ENCODE measurements at regions not wholly inside any gene's neighbourhood (a gene's known extent, or its start where the extent isn't known, plus 50 kb on each side); places are given as distances from the start of the nearest gene placed in this dataset.

DNA sequence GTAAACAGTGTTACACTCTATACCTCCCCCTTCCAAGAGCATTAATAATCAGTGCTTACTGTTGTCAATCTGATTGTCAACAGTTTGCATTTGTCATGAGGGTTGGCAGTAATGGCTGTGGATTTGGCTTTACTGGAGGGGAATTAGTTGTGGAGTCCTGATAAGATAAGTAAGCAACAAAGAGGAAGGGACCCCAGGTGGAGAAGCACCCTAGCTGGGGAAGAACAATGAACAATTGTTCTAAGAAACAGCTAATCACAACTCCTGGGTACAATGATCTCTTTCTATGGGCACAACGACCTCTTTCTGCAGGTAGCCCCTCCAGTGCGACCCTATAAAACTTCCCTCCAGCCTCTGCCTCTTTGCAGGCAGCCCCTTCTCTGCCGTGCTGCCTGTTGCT is 53.2 kb upstream of the CDKN2AIP start:
- Mint-ChIP-seq H3K27me3 (peaks cover 18% of the 10 kb centered on the region), H3K4me3 (no peak overlapping the region), H3K36me3 (ENCODE audit: low read depth) (no peaks in the 10 kb centered on the region), H3K4me1 (peaks cover 5% of the 10 kb centered on the region), H3K27ac (no peak overlapping the region), H3K9me3 (no peaks in the 10 kb centered on the region)
- no peak for DNase-seq
- TF ChIP-seq, protein P1, sequence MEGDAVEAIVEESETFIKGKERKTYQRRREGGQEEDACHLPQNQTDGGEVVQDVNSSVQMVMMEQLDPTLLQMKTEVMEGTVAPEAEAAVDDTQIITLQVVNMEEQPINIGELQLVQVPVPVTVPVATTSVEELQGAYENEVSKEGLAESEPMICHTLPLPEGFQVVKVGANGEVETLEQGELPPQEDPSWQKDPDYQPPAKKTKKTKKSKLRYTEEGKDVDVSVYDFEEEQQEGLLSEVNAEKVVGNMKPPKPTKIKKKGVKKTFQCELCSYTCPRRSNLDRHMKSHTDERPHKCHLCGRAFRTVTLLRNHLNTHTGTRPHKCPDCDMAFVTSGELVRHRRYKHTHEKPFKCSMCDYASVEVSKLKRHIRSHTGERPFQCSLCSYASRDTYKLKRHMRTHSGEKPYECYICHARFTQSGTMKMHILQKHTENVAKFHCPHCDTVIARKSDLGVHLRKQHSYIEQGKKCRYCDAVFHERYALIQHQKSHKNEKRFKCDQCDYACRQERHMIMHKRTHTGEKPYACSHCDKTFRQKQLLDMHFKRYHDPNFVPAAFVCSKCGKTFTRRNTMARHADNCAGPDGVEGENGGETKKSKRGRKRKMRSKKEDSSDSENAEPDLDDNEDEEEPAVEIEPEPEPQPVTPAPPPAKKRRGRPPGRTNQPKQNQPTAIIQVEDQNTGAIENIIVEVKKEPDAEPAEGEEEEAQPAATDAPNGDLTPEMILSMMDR (IDR thresholded peaks at IDR 0.05): no peak
- ChIA-PET CTCF (no interaction called here), POLR2A (no interaction called here)
- intact Hi-C loops (cut with micrococcal nuclease): loop anchor here (10.0 kb wide), 1 partner anchor 296 kb away; the partner anchor contains the start of gene WWC2
- ATAC-seq (ENCODE audit: low read depth): no peak

DNA sequence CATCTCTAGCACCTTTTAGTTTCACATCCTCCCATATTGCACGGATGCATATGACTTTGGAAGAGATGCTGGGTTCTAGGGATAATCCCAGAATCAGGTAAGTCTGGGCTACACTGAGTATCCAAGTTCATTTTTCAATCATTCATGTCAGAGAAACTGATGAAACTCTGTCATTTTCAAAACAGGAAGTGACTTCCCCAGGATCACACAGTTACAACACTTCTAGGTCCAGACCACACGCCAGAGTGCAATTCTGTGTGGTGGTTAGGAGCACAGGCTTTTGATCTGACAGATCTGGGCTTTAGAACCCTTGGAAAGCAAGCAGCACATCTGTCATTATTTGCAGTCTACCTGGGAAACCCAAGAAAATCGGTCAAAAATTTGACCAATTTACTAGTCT is 52.1 kb upstream of the CDKN2AIP start:
- ATAC-seq (ENCODE audit: low read depth): no peak
- no peaks in the 10 kb centered on the region for H3K36me3 Mint-ChIP-seq (ENCODE audit: low read depth)
- TF ChIP-seq, protein P1 (IDR thresholded peaks at IDR 0.05): no peak
- intact Hi-C loops (cut with micrococcal nuclease): loop anchor here (10.0 kb wide), 1 partner anchor 298 kb away; the partner anchor contains the start of gene WWC2
- DNase-seq: no peak
- CTCF ChIA-PET: no interaction called here
- H3K9me3 Mint-ChIP-seq: no peaks in the 10 kb centered on the region
- no peak overlapping the region for H3K4me3 Mint-ChIP-seq
- POLR2A ChIA-PET: no interaction called here
- peaks cover 13% of the 10 kb centered on the region for H3K4me1 Mint-ChIP-seq
- H3K27me3 Mint-ChIP-seq: peaks cover 18% of the 10 kb centered on the region
- no peak overlapping the region for H3K27ac Mint-ChIP-seq

DNA sequence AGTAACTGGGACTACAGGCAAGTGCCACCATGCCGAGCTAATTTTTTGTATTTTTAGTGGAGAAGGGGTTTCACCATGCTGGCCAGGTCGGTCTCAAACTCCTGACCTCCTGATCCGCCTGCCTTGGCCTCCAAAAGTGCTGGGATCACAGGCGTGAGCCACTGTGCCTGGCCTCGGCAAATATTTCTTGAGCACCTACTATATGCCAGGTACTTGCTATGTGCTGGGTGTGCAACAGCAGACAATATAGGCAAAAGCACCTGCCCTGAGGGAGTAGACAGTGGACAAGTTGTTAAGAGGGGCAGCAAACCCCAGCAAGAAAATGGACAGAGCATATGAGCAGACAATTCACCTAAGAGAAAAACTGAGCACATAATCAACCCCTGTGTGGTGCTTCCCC is 51.0 kb upstream of the CDKN2AIP start:
- Mint-ChIP-seq H3K27me3 (peaks cover 18% of the 10 kb centered on the region), H3K4me3 (no peak overlapping the region), H3K9me3 (no peaks in the 10 kb centered on the region), H3K27ac (no peak overlapping the region), H3K4me1 (peaks cover 20% of the 10 kb centered on the region), H3K36me3 (ENCODE audit: low read depth) (no peaks in the 10 kb centered on the region)
- intact Hi-C loops (cut with micrococcal nuclease): loop anchor here (10.0 kb wide), 1 partner anchor 299 kb away; the partner anchor contains the start of gene WWC2
- ATAC-seq (ENCODE audit: low read depth) (no peak), DNase-seq (no peak)
- POLR2A ChIA-PET: no interaction called here
- TF ChIP-seq, protein P1 (IDR thresholded peaks at IDR 0.05): no peak
- CTCF ChIA-PET: no interaction called here

DNA sequence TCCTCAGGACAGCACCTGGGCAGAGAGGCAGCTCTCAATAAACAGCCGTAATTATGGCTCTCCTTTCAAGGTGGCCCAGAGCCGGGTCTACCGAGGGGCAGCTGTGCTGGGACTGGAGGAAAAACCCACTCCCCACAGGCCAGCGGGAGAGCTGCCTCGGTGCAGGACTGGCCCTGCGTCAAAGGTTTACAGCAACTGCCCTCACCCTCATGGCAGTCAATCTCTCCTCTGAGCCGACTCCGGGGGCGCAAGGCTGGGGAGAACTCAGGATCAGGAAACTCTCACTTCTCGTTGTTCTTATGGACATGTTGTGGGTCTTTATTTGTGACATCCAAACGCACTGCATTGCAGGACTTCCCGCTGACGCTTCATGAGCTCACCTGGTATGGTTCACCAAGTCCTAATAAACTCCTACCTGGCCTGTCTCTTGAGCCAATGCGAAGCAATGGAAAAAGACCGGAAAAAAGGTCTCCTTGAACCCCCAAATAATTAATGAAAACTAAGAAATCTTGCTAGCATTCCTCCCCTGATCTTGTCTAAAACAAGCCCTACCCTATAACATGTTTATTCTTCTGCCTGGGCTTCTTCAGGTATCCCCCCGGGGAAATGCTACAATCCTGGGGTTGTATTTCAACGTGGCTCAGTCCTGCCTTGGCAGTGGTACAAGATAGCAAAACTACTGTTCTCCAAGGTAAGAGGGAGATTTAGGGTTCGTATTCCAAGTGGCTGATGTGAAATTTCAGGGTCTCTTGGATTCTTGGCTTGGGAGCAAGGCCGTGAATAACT is 50.1 kb upstream of the CDKN2AIP start:
- Mint-ChIP-seq H3K4me1 (peaks cover 27% of the 10 kb centered on the region), H3K36me3 (ENCODE audit: low read depth) (no peaks in the 10 kb centered on the region), H3K9me3 (no peaks in the 10 kb centered on the region), H3K27me3 (peaks cover 12% of the 10 kb centered on the region), H3K4me3 (no peak overlapping the region), H3K27ac (no peak overlapping the region)
- CTCF ChIA-PET: interaction anchor here (2.2 kb wide), 1 partner anchor 13 kb away, joined by 8 read pairs; no protein-coding TSS in a partner anchor
- ATAC-seq (ENCODE audit: low read depth) (no peak), DNase-seq (no peak)
- POLR2A ChIA-PET: no interaction called here
- TF ChIP-seq, protein P1 (IDR thresholded peaks at IDR 0.05): no peak
- intact Hi-C loops (cut with micrococcal nuclease): loop anchor here (10.0 kb wide), 1 partner anchor 300 kb away; the partner anchor contains the start of gene WWC2
